ENCODE measurements at regions not wholly inside any gene's neighbourhood (a gene's known extent, or its start where the extent isn't known, plus 50 kb on each side); places are given as distances from the start of the nearest gene placed in this dataset.

GRCh38 chr1:222015686-222016085, 273.8 kb upstream of the DUSP10 start:
- TF ChIP-seq, protein P1, sequence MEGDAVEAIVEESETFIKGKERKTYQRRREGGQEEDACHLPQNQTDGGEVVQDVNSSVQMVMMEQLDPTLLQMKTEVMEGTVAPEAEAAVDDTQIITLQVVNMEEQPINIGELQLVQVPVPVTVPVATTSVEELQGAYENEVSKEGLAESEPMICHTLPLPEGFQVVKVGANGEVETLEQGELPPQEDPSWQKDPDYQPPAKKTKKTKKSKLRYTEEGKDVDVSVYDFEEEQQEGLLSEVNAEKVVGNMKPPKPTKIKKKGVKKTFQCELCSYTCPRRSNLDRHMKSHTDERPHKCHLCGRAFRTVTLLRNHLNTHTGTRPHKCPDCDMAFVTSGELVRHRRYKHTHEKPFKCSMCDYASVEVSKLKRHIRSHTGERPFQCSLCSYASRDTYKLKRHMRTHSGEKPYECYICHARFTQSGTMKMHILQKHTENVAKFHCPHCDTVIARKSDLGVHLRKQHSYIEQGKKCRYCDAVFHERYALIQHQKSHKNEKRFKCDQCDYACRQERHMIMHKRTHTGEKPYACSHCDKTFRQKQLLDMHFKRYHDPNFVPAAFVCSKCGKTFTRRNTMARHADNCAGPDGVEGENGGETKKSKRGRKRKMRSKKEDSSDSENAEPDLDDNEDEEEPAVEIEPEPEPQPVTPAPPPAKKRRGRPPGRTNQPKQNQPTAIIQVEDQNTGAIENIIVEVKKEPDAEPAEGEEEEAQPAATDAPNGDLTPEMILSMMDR (conservative IDR thresholded peaks at IDR 0.05; ENCODE audit: low read depth, low read length), result no peak
- TF ChIP-seq EZH2 (IDR thresholded peaks at IDR 0.05; ENCODE audit: low read length, unreplicated experiment), result no peak

All from PC-3 (cell line).